Calu3 (cell line): ENCODE measurements at regions not wholly inside any gene's neighbourhood (a gene's known extent, or its start where the extent isn't known, plus 50 kb on each side); places are given as distances from the start of the nearest gene placed in this dataset.

Source experiments
- BruUV-seq: library from RNA; stranded (reverse); fragments of 400-500 nt; replicated peaks from 2 replicates; lab custom pipeline; 2021; lab: Mats Ljungman, UMichigan
- CTCF ChIA-PET: fragments of 300-600 bp; sonication (Branson Sonifier 250); formaldehyde crosslinking; loops from one replicate; lab custom pipeline; 2022; ENCODE audit warnings: antibody characterized with exemption; lab: Charles Lee
- DNase-seq: peaks from one replicate; pipeline ENCODE4 v3.0.0; 2022
- H3K27ac Mint-ChIP-seq: one replicate; pipeline ENCODE4 v1.8.0; 2022; ENCODE audit warnings: mixed read lengths; ENCODE audit not compliant: unreplicated experiment
- H3K27me3 Mint-ChIP-seq: one replicate; pipeline ENCODE4 v1.8.0; 2022; ENCODE audit warnings: mixed read lengths; ENCODE audit not compliant: unreplicated experiment
- H3K36me3 Mint-ChIP-seq: one replicate; pipeline ENCODE4 v1.8.0; 2022; ENCODE audit warnings: mild to moderate bottlenecking, moderate library complexity, mixed read lengths; ENCODE audit not compliant: insufficient read depth, unreplicated experiment
- H3K4me1 Mint-ChIP-seq: one replicate; pipeline ENCODE4 v1.8.0; 2022; ENCODE audit warnings: mild to moderate bottlenecking, low read depth, mixed read lengths; ENCODE audit not compliant: unreplicated experiment
- H3K4me3 Mint-ChIP-seq: one replicate; pipeline ENCODE4 v1.8.0; 2022; ENCODE audit warnings: mild to moderate bottlenecking, low read depth, moderate library complexity, mixed read lengths; ENCODE audit not compliant: unreplicated experiment
- H3K9me3 Mint-ChIP-seq: one replicate; pipeline ENCODE4 v1.8.0; 2022; ENCODE audit warnings: low read depth, mixed read lengths; ENCODE audit not compliant: unreplicated experiment
- intact Hi-C: fragments of 100-400 bp; cut with micrococcal nuclease; formaldehyde crosslinking; loops from one replicate; pipeline ENCODE4 v1.10.0; 2022; ENCODE audit not compliant: unreplicated experiment
- TF ChIP-seq, protein P1 (sequence below): fragments of 200-600 bp; IDR thresholded peaks from one replicate; pipeline ENCODE4 v1.8.0; 2022; ENCODE audit warnings: antibody characterized with exemption; ENCODE audit not compliant: unreplicated experiment

DNA sequence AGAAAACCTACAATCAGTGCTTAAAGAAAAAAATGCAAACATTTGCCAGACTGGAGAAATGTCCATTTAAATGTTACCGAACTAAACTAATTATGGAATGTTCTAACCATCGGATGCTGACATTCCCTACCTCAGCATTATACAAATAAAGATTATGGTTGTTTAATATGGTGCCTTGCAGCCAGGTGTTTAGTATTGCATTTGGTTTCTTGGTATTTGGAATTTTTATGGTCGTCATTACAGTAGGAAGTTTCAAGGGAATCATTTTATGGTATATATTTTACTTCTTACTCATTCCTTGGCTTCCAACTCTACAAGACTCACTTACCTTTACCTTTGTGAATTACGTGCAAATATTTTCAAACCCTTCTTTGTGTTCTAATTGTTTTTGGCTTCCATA, 103.1 kb upstream of the PNPLA4 start:
- intact Hi-C loops: no loop called here
- no TSS peak for BruUV-seq
- TF ChIP-seq, protein P1, sequence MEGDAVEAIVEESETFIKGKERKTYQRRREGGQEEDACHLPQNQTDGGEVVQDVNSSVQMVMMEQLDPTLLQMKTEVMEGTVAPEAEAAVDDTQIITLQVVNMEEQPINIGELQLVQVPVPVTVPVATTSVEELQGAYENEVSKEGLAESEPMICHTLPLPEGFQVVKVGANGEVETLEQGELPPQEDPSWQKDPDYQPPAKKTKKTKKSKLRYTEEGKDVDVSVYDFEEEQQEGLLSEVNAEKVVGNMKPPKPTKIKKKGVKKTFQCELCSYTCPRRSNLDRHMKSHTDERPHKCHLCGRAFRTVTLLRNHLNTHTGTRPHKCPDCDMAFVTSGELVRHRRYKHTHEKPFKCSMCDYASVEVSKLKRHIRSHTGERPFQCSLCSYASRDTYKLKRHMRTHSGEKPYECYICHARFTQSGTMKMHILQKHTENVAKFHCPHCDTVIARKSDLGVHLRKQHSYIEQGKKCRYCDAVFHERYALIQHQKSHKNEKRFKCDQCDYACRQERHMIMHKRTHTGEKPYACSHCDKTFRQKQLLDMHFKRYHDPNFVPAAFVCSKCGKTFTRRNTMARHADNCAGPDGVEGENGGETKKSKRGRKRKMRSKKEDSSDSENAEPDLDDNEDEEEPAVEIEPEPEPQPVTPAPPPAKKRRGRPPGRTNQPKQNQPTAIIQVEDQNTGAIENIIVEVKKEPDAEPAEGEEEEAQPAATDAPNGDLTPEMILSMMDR: no peak
- Mint-ChIP-seq H3K4me1 (no peaks in the 10 kb centered on the region), H3K27ac (no peak overlapping the region), H3K36me3 (no peaks in the 10 kb centered on the region), H3K4me3 (no peak overlapping the region), H3K9me3 (peaks cover 14% of the 10 kb centered on the region), H3K27me3 (no peaks in the 10 kb centered on the region)
- CTCF ChIA-PET: no interaction called here
- DNase-seq: no peak

DNA sequence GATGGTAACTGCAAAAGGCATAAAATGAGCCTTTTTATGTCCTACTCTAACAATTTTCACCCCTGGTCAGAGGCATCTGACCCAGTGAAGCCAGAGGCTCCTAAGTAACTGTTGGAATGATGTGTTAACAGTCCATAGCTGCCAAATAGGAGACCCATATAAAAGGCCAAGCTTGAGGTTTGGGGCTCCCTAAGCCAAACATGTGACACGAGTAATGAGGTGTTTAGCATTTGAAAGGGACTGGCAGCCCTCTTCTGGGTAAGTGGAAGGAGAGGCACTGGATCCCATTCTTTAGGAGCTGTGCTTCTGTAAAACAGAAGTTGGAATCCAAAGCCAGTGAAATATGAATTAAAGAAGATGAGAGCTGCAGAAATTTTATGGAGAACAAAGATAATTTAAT, 100.6 kb upstream of the PNPLA4 start:
- BruUV-seq: no TSS peak
- no peaks in the 10 kb centered on the region for H3K4me1 Mint-ChIP-seq
- TF ChIP-seq, protein P1: no peak
- intact Hi-C loops: no loop called here
- DNase-seq: no peak
- H3K9me3 Mint-ChIP-seq: peaks cover 13% of the 10 kb centered on the region
- H3K27me3 Mint-ChIP-seq: no peaks in the 10 kb centered on the region
- H3K27ac Mint-ChIP-seq: no peak overlapping the region
- no peak overlapping the region for H3K4me3 Mint-ChIP-seq
- H3K36me3 Mint-ChIP-seq: no peaks in the 10 kb centered on the region
- CTCF ChIA-PET: no interaction called here

DNA sequence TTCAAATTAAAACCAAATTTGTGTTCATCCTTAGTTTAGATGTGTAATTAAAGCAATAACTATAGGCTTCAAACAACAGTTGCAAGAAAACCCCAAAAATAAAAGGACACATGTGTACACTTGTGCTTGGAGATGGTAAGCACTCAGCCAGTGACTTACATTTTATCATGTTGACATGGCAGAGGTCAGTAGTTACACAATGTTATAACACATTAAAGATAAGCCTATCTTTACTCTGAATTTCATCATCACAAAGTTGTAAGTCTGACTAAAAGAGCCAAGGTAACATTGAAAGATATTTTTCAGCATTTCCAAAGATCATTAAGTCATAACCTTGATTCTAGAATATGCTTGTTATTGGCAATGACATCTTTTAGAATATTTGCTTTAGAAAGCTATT, 98.5 kb upstream of the PNPLA4 start:
- H3K27me3 Mint-ChIP-seq: no peaks in the 10 kb centered on the region
- DNase-seq: no peak
- BruUV-seq: no TSS peak
- CTCF ChIA-PET: no interaction called here
- intact Hi-C loops: no loop called here
- TF ChIP-seq, protein P1: no peak
- H3K4me3 Mint-ChIP-seq: no peak overlapping the region
- H3K9me3 Mint-ChIP-seq: peaks cover 13% of the 10 kb centered on the region
- no peaks in the 10 kb centered on the region for H3K4me1 Mint-ChIP-seq
- no peaks in the 10 kb centered on the region for H3K36me3 Mint-ChIP-seq
- H3K27ac Mint-ChIP-seq: no peak overlapping the region

DNA sequence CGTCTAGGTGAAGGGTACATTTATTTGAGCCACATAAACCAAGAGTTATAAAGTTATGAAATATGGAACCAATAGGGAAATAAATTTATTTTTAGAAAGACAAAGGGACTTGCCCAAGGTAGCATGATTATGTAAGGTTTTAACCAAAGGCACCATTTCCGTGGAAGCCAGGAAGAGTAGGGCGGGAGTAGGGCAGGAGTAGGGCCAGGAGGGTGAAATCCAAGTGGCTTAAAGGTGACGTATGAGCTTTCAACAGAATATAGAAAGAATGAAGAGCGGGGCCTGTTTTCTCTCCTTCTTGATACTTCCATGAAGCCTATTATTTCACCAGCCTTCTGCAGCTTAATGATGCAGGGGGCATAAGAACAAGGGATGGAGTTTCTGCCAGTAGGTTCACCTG, 91.7 kb upstream of the PNPLA4 start:
- TF ChIP-seq, protein P1: no peak
- BruUV-seq: no TSS peak
- CTCF ChIA-PET: no interaction called here
- Mint-ChIP-seq H3K36me3 (no peaks in the 10 kb centered on the region), H3K4me3 (no peak overlapping the region), H3K9me3 (peaks cover 15% of the 10 kb centered on the region), H3K27me3 (no peaks in the 10 kb centered on the region), H3K4me1 (no peaks in the 10 kb centered on the region), H3K27ac (no peak overlapping the region)
- DNase-seq: no peak
- intact Hi-C loops: no loop called here
